Suprapubic skin (tissue), 4 donors: ENCODE measurements at regions not wholly inside any gene's neighbourhood (a gene's known extent, or its start where the extent isn't known, plus 50 kb on each side); places are given as distances from the start of the nearest gene placed in this dataset.

Source experiments
- DNase-seq, 2 donors: peaks; one replicate each; pipeline ENCODE4 v3.0.0-alpha.2; 2019; ENCODE audit warnings: low spot score in 2 of 2
- H3K27ac ChIP-seq: fragments of 200-600 bp; sonication (generic); one replicate; pipeline ENCODE4 v1.5.1; 2019
- H3K27me3 ChIP-seq: fragments of 200-600 bp; sonication (generic); one replicate; pipeline ENCODE4 v1.5.1; 2019
- H3K36me3 ChIP-seq: fragments of 200-600 bp; sonication (generic); one replicate; pipeline ENCODE4 v1.5.1; 2019
- H3K4me1 ChIP-seq: fragments of 200-600 bp; sonication (generic); one replicate; pipeline ENCODE4 v1.5.1; 2019
- H3K4me3 ChIP-seq: fragments of 200-600 bp; sonication (generic); one replicate; pipeline ENCODE4 v1.5.1; 2019; ENCODE audit warnings: mild to moderate bottlenecking
- H3K9me3 ChIP-seq: fragments of 200-600 bp; sonication (generic); one replicate; pipeline ENCODE4 v1.5.1; 2019
- CTCF ChIP-seq, 2 donors: fragments of 200-600 bp in 1 of 2; fragments of 450-650 bp in 1 of 2; sonication (generic) in 1 of 2; IDR thresholded peaks; one replicate each; pipeline ENCODE4 v1.5.1; 2016 to 2019; ENCODE audit warnings: antibody characterized with exemption in 2 of 2, mild to moderate bottlenecking in 1 of 2, moderate library complexity in 1 of 2
- EP300 ChIP-seq: sonication (generic); formaldehyde crosslinking; IDR thresholded peaks from one replicate; pipeline ENCODE4 v1.6.1; 2017; ENCODE audit warnings: antibody characterized with exemption
- POLR2A ChIP-seq, 2 donors: fragments of 450-650 bp; IDR thresholded peaks; one replicate each; pipeline ENCODE4 v1.6.1; 2017; ENCODE audit warnings: antibody characterized with exemption in 2 of 2, mild to moderate bottlenecking in 2 of 2, moderate library complexity in 2 of 2
- POLR2AphosphoS5 ChIP-seq, 3 donors: sonication (generic); formaldehyde crosslinking; IDR thresholded peaks; one replicate each; pipeline ENCODE4 v1.6.1; 2017; ENCODE audit warnings: antibody characterized with exemption in 3 of 3
- WGBS: methylation state at CpG from one replicate; pipeline ENCODE4 v1.1.5; 2018; 5-methylcytosine and 5-hydroxymethylcytosine counted together

GRCh38 chr6:3958255-3958654, 109.1 kb downstream of the FAM50B start:
- no peaks in the 10 kb centered on the region for H3K4me1 ChIP-seq
- WGBS, result 98% methylated on average over 7 of the region's 7 CpGs
- H3K4me3 ChIP-seq, result no peak overlapping the region
- no peak for TF ChIP-seq EP300
- TF ChIP-seq POLR2AphosphoS5 (IDR thresholded peaks at IDR 0.05), result no peak
- no peak for DNase-seq
- H3K27ac ChIP-seq, result no peak overlapping the region
- no peaks in the 10 kb centered on the region for H3K36me3 ChIP-seq
- H3K27me3 ChIP-seq, result no peaks in the 10 kb centered on the region
- no peaks in the 10 kb centered on the region for H3K9me3 ChIP-seq

- H3K4me3 ChIP-seq, result no peak overlapping the region
- H3K36me3 ChIP-seq, result no peaks in the 10 kb centered on the region
- TF ChIP-seq EP300 (no peak), POLR2A (IDR thresholded peaks at IDR 0.05) (no peak), CTCF (IDR thresholded peaks at IDR 0.05) (no peak), POLR2AphosphoS5 (IDR thresholded peaks at IDR 0.05) (no peak)
- 90% methylated on average over 8 of the region's 8 CpGs for WGBS
- DNase-seq, result no peak
- H3K27ac ChIP-seq, result no peak overlapping the region
- no peaks in the 10 kb centered on the region for H3K4me1 ChIP-seq
- H3K27me3 ChIP-seq, result no peaks in the 10 kb centered on the region
- no peaks in the 10 kb centered on the region for H3K9me3 ChIP-seq
Measured at GRCh38 chr6:3959385-3959784, 110.2 kb downstream of the FAM50B start.

GRCh38 chr6:3960754-3961361, 111.7 kb downstream of the FAM50B start:
- no peaks in the 10 kb centered on the region for H3K36me3 ChIP-seq
- 75% methylated on average over 5 of the region's 5 CpGs for WGBS
- H3K27me3 ChIP-seq, result no peaks in the 10 kb centered on the region
- H3K4me1 ChIP-seq, result peaks cover 3% of the 10 kb centered on the region
- no peak overlapping the region for H3K27ac ChIP-seq
- no peak overlapping the region for H3K4me3 ChIP-seq
- TF ChIP-seq POLR2AphosphoS5 (IDR thresholded peaks at IDR 0.05) (no peak), CTCF (IDR thresholded peaks at IDR 0.05) (no peak), POLR2A (IDR thresholded peaks at IDR 0.05) (no peak), EP300 (no peak)
- H3K9me3 ChIP-seq, result no peaks in the 10 kb centered on the region
- no peak for DNase-seq

GRCh38 chr6:3961581-3962215, 112.5 kb downstream of the FAM50B start:
- Histone ChIP-seq H3K4me3 (no peak overlapping the region), H3K36me3 (no peaks in the 10 kb centered on the region), H3K27ac (no peak overlapping the region), H3K27me3 (no peaks in the 10 kb centered on the region), H3K4me1 (peaks cover 3% of the 10 kb centered on the region), H3K9me3 (no peaks in the 10 kb centered on the region)
- TF ChIP-seq POLR2A (IDR thresholded peaks at IDR 0.05) (no peak), EP300 (no peak), POLR2AphosphoS5 (IDR thresholded peaks at IDR 0.05) (no peak)
- no peak for DNase-seq
- 78% methylated on average over 7 of the region's 7 CpGs for WGBS

- Histone ChIP-seq H3K27ac (no peak overlapping the region), H3K36me3 (no peaks in the 10 kb centered on the region), H3K4me3 (no peak overlapping the region), H3K4me1 (peaks cover 3% of the 10 kb centered on the region), H3K9me3 (no peaks in the 10 kb centered on the region), H3K27me3 (no peaks in the 10 kb centered on the region)
- 89% methylated on average over 7 of the region's 7 CpGs for WGBS
- no peak for TF ChIP-seq EP300
- TF ChIP-seq POLR2AphosphoS5 (IDR thresholded peaks at IDR 0.05), result no peak
- no peak for TF ChIP-seq POLR2A (IDR thresholded peaks at IDR 0.05)
- no peak for TF ChIP-seq CTCF (IDR thresholded peaks at IDR 0.05)
- no peak for DNase-seq
Measured at GRCh38 chr6:3962291-3963280, 113.4 kb downstream of the FAM50B start.

- no peaks in the 10 kb centered on the region for H3K9me3 ChIP-seq
- 78% methylated on average over 4 of the region's 4 CpGs for WGBS
Measured at GRCh38 chr6:3963426-3963825, 114.3 kb downstream of the FAM50B start.

More at GRCh38 chr6:3963426-3963825, 114.3 kb downstream of the FAM50B start:
- Histone ChIP-seq H3K36me3 (no peaks in the 10 kb centered on the region), H3K27ac (no peak overlapping the region), H3K27me3 (no peaks in the 10 kb centered on the region), H3K4me1 (peaks cover 3% of the 10 kb centered on the region), H3K4me3 (no peak overlapping the region)
- TF ChIP-seq POLR2AphosphoS5 (IDR thresholded peaks at IDR 0.05), result no peak
- TF ChIP-seq CTCF (IDR thresholded peaks at IDR 0.05), result no peak
- no peak for TF ChIP-seq EP300
- TF ChIP-seq POLR2A (IDR thresholded peaks at IDR 0.05), result no peak
- no peak for DNase-seq
